Small intestine (tissue), 7 donors: ENCODE measurements at regions not wholly inside any gene's neighbourhood (a gene's known extent, or its start where the extent isn't known, plus 50 kb on each side); places are given as distances from the start of the nearest gene placed in this dataset.

ENCODE experiments used
- DNase-seq, 2 donors: peaks; one replicate each; pipeline versions ENCODE4 v3.0.0 to v3.0.0-alpha.2; 2013
- FAIRE-seq: peaks from 2 replicates; lab custom pipeline; 2012; peaks lifted over from hg19 to GRCh38; lab: Jason Lieb, UNC
- H3K27ac ChIP-seq, 3 donors: one replicate each; pipeline ENCODE4 v1.5.1; 2013; ENCODE audit warnings: low read length in 2 of 3, mild to moderate bottlenecking in 2 of 3, control low read depth in 1 of 3, inconsistent platforms in 1 of 3, low read depth in 1 of 3, moderate library complexity in 1 of 3
- H3K27me3 ChIP-seq, 3 donors: one replicate each; pipeline ENCODE4 v1.6.1; 2013; ENCODE audit warnings: low read length in 3 of 3, inconsistent platforms in 1 of 3; ENCODE audit not compliant: control insufficient read depth in 3 of 3, insufficient read depth in 3 of 3
- H3K36me3 ChIP-seq, 3 donors: one replicate each; pipeline ENCODE4 v1.6.1; 2013; ENCODE audit warnings: low read length in 3 of 3, inconsistent platforms in 1 of 3, low read depth in 1 of 3, mild to moderate bottlenecking in 1 of 3, moderate library complexity in 1 of 3; ENCODE audit not compliant: control insufficient read depth in 3 of 3, insufficient read depth in 2 of 3
- H3K4me1 ChIP-seq, 3 donors: one replicate each; pipeline ENCODE4 v1.6.1; 2013; ENCODE audit warnings: low read length in 2 of 3, inconsistent platforms in 1 of 3, low read depth in 1 of 3, mild to moderate bottlenecking in 1 of 3, moderate library complexity in 1 of 3; ENCODE audit not compliant: control insufficient read depth in 3 of 3, insufficient read depth in 2 of 3
- H3K4me3 ChIP-seq, 3 donors: one replicate each; pipeline ENCODE4 v1.5.1; 2013; ENCODE audit warnings: low read length in 3 of 3, control low read depth in 1 of 3, inconsistent platforms in 1 of 3, low read depth in 1 of 3, mild to moderate bottlenecking in 1 of 3, moderate library complexity in 1 of 3
- H3K9me3 ChIP-seq, 2 donors: one replicate each; pipeline ENCODE4 v1.6.1; 2013; ENCODE audit warnings: low read depth in 1 of 2, low read length in 1 of 2; ENCODE audit not compliant: control insufficient read depth in 2 of 2, insufficient read depth in 1 of 2
- WGBS, 3 donors: extraction: QIAGEN DNeasy Blood & Tissue Kit; methylation state at CpG; one replicate each; pipeline ENCODE4 v1.1.7; 2013; 5-methylcytosine and 5-hydroxymethylcytosine counted together
- donor health status: healthy with polysubstance abuse.
- donor health status: control.
- donor health status: control.
- donor health status: Bipolar disorder and iron deficiency.
- donor health status: healthy.

DNA sequence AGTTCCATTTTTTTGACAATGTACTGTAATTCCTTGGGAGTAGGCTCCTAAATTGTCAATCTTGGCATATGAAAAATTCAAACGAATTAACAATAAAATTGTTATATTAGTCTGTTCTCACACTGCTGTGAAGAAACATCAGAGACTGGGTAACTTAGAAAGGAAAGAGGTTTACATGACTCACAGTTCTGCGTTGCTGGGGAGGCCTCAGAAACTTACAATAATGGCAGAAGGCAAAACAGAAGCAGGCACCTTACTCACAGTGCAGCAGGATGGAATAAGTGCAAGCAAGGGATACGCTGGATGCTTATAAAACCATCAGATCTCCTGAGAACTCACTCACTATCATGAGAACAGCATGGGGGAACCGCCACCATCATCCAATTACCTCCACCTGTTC, 246.4 kb upstream of the TRAM1L1 start:
- no peak for FAIRE-seq
- WGBS, 3 donors: 72 to 84% (median 72%) methylated on average over 4 of the region's 4 CpGs

DNA sequence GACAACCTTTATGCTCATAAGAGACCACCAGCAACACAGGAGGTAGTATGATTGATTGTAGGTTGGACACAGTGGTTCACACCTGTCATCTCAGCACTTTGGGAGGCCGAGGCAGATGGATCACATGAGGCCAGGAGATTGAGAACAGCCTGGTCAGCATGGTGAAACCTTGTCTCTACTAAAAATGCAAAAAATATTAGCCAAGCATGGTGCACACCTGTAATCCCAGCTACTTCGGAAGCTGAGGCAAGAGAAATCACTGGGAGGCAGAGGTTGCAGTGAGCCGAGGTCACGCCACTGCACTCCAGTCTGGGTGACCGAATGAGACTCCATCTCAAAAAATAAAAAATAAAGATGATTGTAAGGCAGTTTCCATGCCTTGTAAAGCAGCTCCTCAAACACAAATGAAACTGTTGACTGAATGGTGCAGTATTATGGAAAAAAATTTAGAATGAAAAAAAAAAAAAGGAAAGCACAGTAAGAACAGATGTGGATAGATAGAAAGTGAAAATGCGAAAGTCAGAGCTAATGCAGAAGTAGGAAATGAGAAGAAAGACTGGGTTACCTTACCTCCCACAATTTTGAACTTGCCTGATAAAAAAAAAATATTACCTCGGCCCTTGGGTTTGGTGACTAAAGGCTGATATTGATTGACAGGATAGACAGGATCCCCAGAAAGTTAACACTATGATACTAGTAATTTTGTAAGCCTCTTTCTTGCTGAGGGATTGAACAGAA, 249.2 kb upstream of the TRAM1L1 start:
- no peaks in the 10 kb centered on the region for H3K9me3 ChIP-seq
- H3K4me3 ChIP-seq: no peak overlapping the region
- no peaks in the 10 kb centered on the region for H3K4me1 ChIP-seq
- FAIRE-seq (no peak), DNase-seq (no peak)
- H3K27ac ChIP-seq: no peak overlapping the region
- 84 to 89% (median 86%) methylated on average over 7 of the region's 7 CpGs for WGBS, 3 donors
- H3K36me3 ChIP-seq: no peaks in the 10 kb centered on the region
- no peaks in the 10 kb centered on the region for H3K27me3 ChIP-seq

More for the DNA sequence above, 246.4 kb upstream of the TRAM1L1 start:
- no peaks in the 10 kb centered on the region for H3K36me3 ChIP-seq
- no peaks in the 10 kb centered on the region for H3K27me3 ChIP-seq
- no peaks in the 10 kb centered on the region for H3K9me3 ChIP-seq
- no peaks in the 10 kb centered on the region for H3K4me1 ChIP-seq
- DNase-seq: no peak
- no peak overlapping the region for H3K27ac ChIP-seq
- no peak overlapping the region for H3K4me3 ChIP-seq

DNA sequence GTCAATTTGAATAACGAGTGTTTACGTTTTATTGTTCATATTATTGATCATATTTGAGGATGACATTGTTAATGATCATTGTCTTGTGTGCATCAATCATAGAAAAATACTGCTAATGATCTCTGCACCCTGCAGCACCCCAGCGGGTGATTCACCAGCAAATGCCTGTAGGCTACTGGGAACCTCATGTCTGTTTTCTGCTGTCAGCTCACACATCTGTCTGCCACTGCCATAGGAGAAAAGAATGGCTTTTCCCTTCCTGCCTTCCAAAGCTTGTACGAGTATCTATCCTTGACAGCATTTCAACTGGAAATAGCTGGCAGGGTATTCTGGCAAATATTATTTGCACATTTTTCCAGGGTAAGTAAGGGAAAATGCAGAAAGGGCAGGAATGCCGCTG, 272.1 kb upstream of the TRAM1L1 start:
- no peak overlapping the region for H3K4me3 ChIP-seq
- WGBS, 3 donors: 74 to 82% (median 78%) methylated on average over 5 of the region's 5 CpGs
- H3K27ac ChIP-seq: no peak overlapping the region
- no peaks in the 10 kb centered on the region for H3K27me3 ChIP-seq
- H3K4me1 ChIP-seq: no peaks in the 10 kb centered on the region
- H3K9me3 ChIP-seq: no peaks in the 10 kb centered on the region
- no peak for FAIRE-seq
- no peak for DNase-seq
- no peaks in the 10 kb centered on the region for H3K36me3 ChIP-seq

DNA sequence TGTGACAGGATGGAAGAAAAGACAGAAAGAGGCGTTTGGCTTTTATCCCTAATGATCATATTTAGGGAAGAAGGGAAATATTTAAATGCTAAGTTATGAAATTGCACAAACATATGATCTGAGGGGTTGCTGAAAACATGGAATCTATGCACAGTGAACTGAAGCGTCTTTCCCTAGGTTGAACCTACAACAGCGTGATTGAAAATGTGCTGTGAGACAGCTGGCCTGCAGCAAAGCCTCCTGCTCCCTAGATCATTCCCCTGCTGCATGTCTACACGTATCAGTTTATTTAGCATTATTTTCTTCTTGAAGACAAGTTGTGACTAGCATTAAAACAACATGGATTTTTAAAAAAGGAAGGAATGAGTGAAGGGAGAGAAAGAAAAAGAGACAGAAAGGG, 272.5 kb upstream of the TRAM1L1 start:
- 72 to 80% (median 77%) methylated on average over 4 of the region's 4 CpGs for WGBS, 3 donors
- Histone ChIP-seq H3K27ac (no peak overlapping the region), H3K4me3 (no peak overlapping the region), H3K4me1 (no peaks in the 10 kb centered on the region), H3K27me3 (no peaks in the 10 kb centered on the region), H3K36me3 (no peaks in the 10 kb centered on the region), H3K9me3 (no peaks in the 10 kb centered on the region)
- DNase-seq (no peak), FAIRE-seq (no peak)

DNA sequence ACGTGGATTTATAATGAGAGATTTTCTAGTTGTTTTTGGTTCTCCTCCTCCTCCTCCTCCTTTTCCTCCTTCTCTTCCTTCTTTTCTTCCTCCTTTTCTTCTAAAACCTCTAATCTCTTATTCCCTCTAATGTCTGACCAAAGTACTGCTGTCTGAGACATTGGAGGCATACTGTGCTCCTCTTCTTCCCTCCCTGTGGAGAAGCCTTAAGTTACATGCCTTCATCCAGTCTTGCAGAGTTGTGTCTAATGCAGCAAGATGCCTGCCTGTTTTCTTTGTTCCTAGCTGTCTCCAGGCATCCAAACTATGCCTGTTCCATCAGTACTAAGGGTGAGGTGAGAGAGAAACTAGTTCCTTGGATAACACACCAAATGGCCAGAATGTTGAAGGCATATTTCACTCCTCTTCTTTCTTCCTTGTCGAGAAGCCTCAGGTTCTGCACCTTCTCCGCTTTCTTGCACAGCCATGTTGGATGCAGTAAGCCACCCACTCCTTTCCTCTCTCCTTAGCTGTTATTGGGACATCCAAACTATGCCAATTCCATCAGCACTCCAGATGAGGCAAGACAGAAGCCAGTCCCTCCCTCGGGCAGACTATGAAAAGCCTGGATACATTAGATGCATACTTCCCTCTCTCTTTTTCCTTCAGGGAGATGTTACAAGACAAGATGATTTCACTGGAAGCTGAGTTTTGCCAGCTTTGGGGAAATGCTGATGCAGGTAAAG, 285.7 kb upstream of the TRAM1L1 start:
- no peaks in the 10 kb centered on the region for H3K36me3 ChIP-seq
- FAIRE-seq (no peak), DNase-seq (no peak)
- 76 to 86% (median 78%) methylated on average over 4 of the region's 4 CpGs for WGBS, 3 donors
- no peak overlapping the region for H3K4me3 ChIP-seq
- H3K4me1 ChIP-seq: no peaks in the 10 kb centered on the region
- H3K27ac ChIP-seq: no peak overlapping the region
- no peaks in the 10 kb centered on the region for H3K27me3 ChIP-seq
- H3K9me3 ChIP-seq: no peaks in the 10 kb centered on the region

DNA sequence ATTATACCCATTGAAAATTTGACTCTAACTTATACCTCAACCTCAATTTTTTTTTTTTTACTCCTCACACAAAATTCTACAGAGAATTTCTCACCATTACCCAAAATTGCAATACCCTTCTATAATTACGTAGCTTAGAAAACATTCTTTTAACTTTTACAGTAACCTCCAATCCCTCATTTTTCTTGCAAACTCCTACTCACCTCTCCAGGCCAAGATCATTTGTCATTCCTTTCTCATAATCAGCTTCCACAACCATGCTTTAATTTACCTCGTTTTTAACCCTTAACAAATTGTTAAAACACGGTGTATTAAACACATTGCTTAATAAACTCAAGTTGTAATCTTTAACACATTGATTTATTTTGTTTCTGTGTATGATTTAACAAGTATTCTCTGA, 289.7 kb upstream of the TRAM1L1 start:
- no peaks in the 10 kb centered on the region for H3K9me3 ChIP-seq
- no peak overlapping the region for H3K4me3 ChIP-seq
- H3K27me3 ChIP-seq: no peaks in the 10 kb centered on the region
- no peak overlapping the region for H3K27ac ChIP-seq
- no peaks in the 10 kb centered on the region for H3K36me3 ChIP-seq
- FAIRE-seq (no peak), DNase-seq (no peak)
- 30 to 57% (median 35%) methylated on average over 3 of the region's 3 CpGs for WGBS, 3 donors
- no peaks in the 10 kb centered on the region for H3K4me1 ChIP-seq

DNA sequence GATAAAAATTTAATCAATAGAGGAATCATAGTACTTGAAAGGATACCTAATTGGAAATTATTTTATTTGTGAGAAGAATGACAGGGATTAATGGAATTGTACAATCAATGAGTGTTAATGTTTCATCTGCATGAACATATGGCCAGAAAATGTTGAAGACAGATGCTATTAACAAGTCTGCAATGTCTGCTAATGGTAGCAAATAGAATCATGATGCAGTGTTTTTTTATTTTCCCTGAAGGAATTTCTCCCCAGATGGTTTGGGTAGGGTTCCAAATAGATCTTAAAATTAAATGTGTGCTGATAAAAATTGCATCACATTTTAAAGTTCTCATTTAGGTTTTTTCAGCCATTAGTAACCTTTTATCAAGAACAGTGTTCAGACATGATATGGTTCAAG, 291.3 kb upstream of the TRAM1L1 start:
- Histone ChIP-seq H3K4me1 (no peaks in the 10 kb centered on the region), H3K27me3 (no peaks in the 10 kb centered on the region), H3K27ac (no peak overlapping the region), H3K9me3 (no peaks in the 10 kb centered on the region), H3K36me3 (no peaks in the 10 kb centered on the region), H3K4me3 (no peak overlapping the region)
- no peak for DNase-seq
- no peak for FAIRE-seq

DNA sequence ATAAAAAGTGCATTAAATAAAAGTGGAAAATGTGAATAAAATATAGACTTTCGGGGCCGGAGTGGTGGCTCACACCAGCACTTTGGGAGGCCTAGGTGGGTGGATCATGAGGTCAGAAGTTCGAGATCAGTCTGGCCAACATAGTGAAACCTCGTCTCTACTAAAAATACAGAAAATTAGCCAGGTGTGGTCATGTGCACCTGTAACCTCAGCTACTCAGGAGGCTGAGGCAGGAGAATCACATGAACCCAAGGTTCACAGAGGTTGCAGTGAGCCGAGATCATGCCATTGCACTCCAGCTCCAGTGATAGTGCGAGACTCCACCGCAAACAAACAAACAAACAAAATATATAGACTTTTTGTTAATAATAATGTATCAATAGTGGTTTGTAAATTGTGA, 293.6 kb upstream of the TRAM1L1 start:
- FAIRE-seq: no peak

More for the DNA sequence above, 293.6 kb upstream of the TRAM1L1 start:
- Histone ChIP-seq H3K4me3 (no peak overlapping the region), H3K4me1 (no peaks in the 10 kb centered on the region), H3K36me3 (no peaks in the 10 kb centered on the region), H3K27me3 (no peaks in the 10 kb centered on the region), H3K27ac (no peak overlapping the region), H3K9me3 (no peaks in the 10 kb centered on the region)
- 77 to 84% (median 78%) methylated on average over 7 of the region's 7 CpGs for WGBS, 3 donors
- DNase-seq: no peak
